Liver (tissue), 8 donors: ENCODE measurements at regions not wholly inside any gene's neighbourhood (a gene's known extent, or its start where the extent isn't known, plus 50 kb on each side); places are given as distances from the start of the nearest gene placed in this dataset.

Experiments
- DNase-seq: peaks from one replicate; pipeline ENCODE4 v3.0.0-alpha.2; 2017; ENCODE audit warnings: low spot score
- H3K27ac ChIP-seq, 2 donors: one replicate each; pipeline ENCODE4 v1.7.0; 2013; ENCODE audit warnings: inconsistent platforms in 2 of 2, low read length in 2 of 2, control low read depth in 1 of 2, low read depth in 1 of 2, mild to moderate bottlenecking in 1 of 2
- H3K27me3 ChIP-seq, 4 donors: one replicate each; pipeline versions ENCODE4 v1.6.1 to v1.7.0; 2013; ENCODE audit warnings: low read length in 3 of 4, inconsistent platforms in 1 of 4, mild to moderate bottlenecking in 1 of 4, moderate library complexity in 1 of 4; ENCODE audit not compliant: control insufficient read depth in 4 of 4, insufficient read depth in 4 of 4
- H3K36me3 ChIP-seq, 4 donors: one replicate each; pipeline versions ENCODE4 v1.6.1 to v1.7.0; 2013; ENCODE audit warnings: low read length in 3 of 4, mild to moderate bottlenecking in 3 of 4, low read depth in 1 of 4, moderate library complexity in 1 of 4; ENCODE audit not compliant: control insufficient read depth in 4 of 4, insufficient read depth in 3 of 4
- H3K4me1 ChIP-seq, 4 donors: one replicate each; pipeline versions ENCODE4 v1.6.1 to v1.7.0; 2013; ENCODE audit warnings: low read length in 3 of 4, mild to moderate bottlenecking in 3 of 4, moderate library complexity in 1 of 4; ENCODE audit not compliant: control insufficient read depth in 4 of 4, insufficient read depth in 4 of 4
- H3K4me3 ChIP-seq, 3 donors: one replicate each; pipeline versions ENCODE4 v1.6.1 to v1.7.0; 2013; ENCODE audit warnings: low read length in 3 of 3, control low read depth in 1 of 3, low read depth in 1 of 3, mild to moderate bottlenecking in 1 of 3
- H3K9ac ChIP-seq, 2 donors: one replicate each; pipeline ENCODE4 v1.7.0; 2013; ENCODE audit warnings: low read length in 2 of 2, mild to moderate bottlenecking in 2 of 2, moderate library complexity in 2 of 2, control low read depth in 1 of 2, low read depth in 1 of 2
- H3K9me3 ChIP-seq, 4 donors: one replicate each; pipeline versions ENCODE4 v1.6.1 to v1.7.0; 2013; ENCODE audit warnings: low read length in 3 of 4; ENCODE audit not compliant: control insufficient read depth in 4 of 4
- EGR1 ChIP-seq, 2 donors: IDR thresholded peaks; 2 replicates each; pipeline ENCODE4 v1.6.1; 2016 to 2018; ENCODE audit warnings: antibody characterized with exemption in 2 of 2, low read depth in 2 of 2
- FOXA1 ChIP-seq: IDR thresholded peaks from 2 replicates; pipeline ENCODE4 v1.6.1; 2016; ENCODE audit warnings: antibody characterized with exemption
- FOXA2 ChIP-seq: IDR thresholded peaks from 2 replicates; pipeline ENCODE4 v1.6.1; 2016; ENCODE audit warnings: antibody characterized with exemption
- GABPA ChIP-seq, 2 donors: IDR thresholded peaks in 1 of 2; conservative IDR thresholded peaks in 1 of 2; 2 replicates each; pipeline ENCODE4 v1.6.1; 2016; ENCODE audit warnings: antibody characterized with exemption in 2 of 2, mild to moderate bottlenecking in 1 of 2, moderate library complexity in 1 of 2
- HNF4A ChIP-seq, 2 donors: conservative IDR thresholded peaks; 2 replicates each; pipeline ENCODE4 v1.6.1; 2016; ENCODE audit warnings: antibody characterized with exemption in 2 of 2, mild to moderate bottlenecking in 2 of 2
- HNF4G ChIP-seq: IDR thresholded peaks from 2 replicates; pipeline ENCODE4 v1.6.1; 2016; ENCODE audit warnings: antibody characterized with exemption
- JUND ChIP-seq, 2 donors: IDR thresholded peaks; 2 replicates each; pipeline ENCODE4 v1.6.1; 2016; ENCODE audit warnings: antibody characterized with exemption in 2 of 2
- NR2F2 ChIP-seq: IDR thresholded peaks from 2 replicates; pipeline ENCODE4 v1.6.1; 2016; ENCODE audit warnings: antibody characterized with exemption
- RAD21 ChIP-seq, 2 donors: IDR thresholded peaks; 2 replicates each; pipeline ENCODE4 v1.6.1; 2016; ENCODE audit warnings: antibody characterized with exemption in 2 of 2, mild to moderate bottlenecking in 2 of 2
- RXRA ChIP-seq, 2 donors: IDR thresholded peaks; 2 replicates each; pipeline ENCODE4 v1.6.1; 2017 to 2018; ENCODE audit warnings: antibody characterized with exemption in 2 of 2, mild to moderate bottlenecking in 1 of 2
- SP1 ChIP-seq: IDR thresholded peaks from 2 replicates; pipeline ENCODE4 v1.6.1; 2018; ENCODE audit warnings: antibody characterized with exemption, mild to moderate bottlenecking
- TAF1 ChIP-seq: conservative IDR thresholded peaks from 2 replicates; pipeline ENCODE4 v1.6.1; 2016; ENCODE audit warnings: antibody characterized with exemption, mild to moderate bottlenecking
- YY1 ChIP-seq: IDR thresholded peaks from 2 replicates; pipeline ENCODE4 v1.6.1; 2016; ENCODE audit warnings: antibody characterized with exemption, mild to moderate bottlenecking
- WGBS: extraction: QIAGEN DNeasy Blood & Tissue Kit; methylation state at CpG from one replicate; pipeline ENCODE4 v1.1.7; 2013; 5-methylcytosine and 5-hydroxymethylcytosine counted together
- TF ChIP-seq, protein P1 (sequence below): fragments of 150-350 bp; IDR thresholded peaks from 2 replicates; pipeline ENCODE4 v1.5.1; 2017; ENCODE audit warnings: improper control_type of control experiment, low read depth, low read length; ENCODE audit not compliant: missing input control
- TF ChIP-seq, protein P2 (sequence below): IDR thresholded peaks from 2 replicates; pipeline ENCODE4 v1.6.1; 2016; ENCODE audit warnings: antibody characterized with exemption, mild to moderate bottlenecking
- TF ChIP-seq, protein P3 (sequence below): IDR thresholded peaks from 2 replicates; pipeline ENCODE4 v1.6.1; 2016; ENCODE audit warnings: antibody characterized with exemption
- TF ChIP-seq, protein P4 (sequence below): IDR thresholded peaks from 2 replicates; pipeline ENCODE4 v1.6.1; 2016; ENCODE audit warnings: antibody characterized with exemption
- TF ChIP-seq, protein P5 (sequence below): IDR thresholded peaks from 2 replicates; pipeline ENCODE4 v1.6.1; 2016; ENCODE audit warnings: antibody characterized with exemption
- donor health status: healthy.
- donor health status: healthy.
- donor health status: healthy.
- donor health status: healthy.
- donor health status: healthy.

DNA sequence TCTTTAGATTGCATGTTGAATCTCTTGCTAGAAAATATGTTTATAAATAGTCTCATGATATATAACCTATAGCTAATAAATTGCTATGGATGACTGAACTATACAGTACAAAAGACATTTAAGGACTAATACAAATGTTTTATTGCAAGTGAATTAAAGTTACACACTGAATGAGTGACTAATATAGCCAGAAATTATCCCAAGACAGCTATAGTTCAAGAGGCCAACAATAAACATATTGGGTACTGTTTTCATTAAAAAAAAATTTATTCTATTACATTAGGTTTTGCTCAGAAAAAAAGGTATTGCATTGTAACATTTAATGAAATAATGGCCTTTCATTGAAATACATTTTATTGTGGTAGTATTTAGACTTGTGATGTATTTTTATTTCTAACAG is 819.1 kb downstream of the TRIML1 start:
- no peaks in the 10 kb centered on the region for H3K36me3 ChIP-seq
- H3K4me1 ChIP-seq: no peaks in the 10 kb centered on the region
- H3K4me3 ChIP-seq: no peak overlapping the region
- H3K9me3 ChIP-seq: no peaks in the 10 kb centered on the region
- TF ChIP-seq JUND (IDR thresholded peaks at IDR 0.05) (no peak), TAF1 (no peak), RXRA (IDR thresholded peaks at IDR 0.05) (no peak), YY1 (no peak), NR2F2 (no peak), SP1 (no peak), HNF4A (conservative IDR thresholded peaks at IDR 0.05) (no peak), EGR1 (IDR thresholded peaks at IDR 0.05; ENCODE audit: low read depth in 2 of 2) (no peak), FOXA2 (no peak), HNF4G (no peak), FOXA1 (no peak), GABPA (IDR thresholded peaks at IDR 0.05 in 1 of 2, conservative IDR thresholded peaks at IDR 0.05 in 1 of 2) (no peak)
- TF ChIP-seq, protein P1, sequence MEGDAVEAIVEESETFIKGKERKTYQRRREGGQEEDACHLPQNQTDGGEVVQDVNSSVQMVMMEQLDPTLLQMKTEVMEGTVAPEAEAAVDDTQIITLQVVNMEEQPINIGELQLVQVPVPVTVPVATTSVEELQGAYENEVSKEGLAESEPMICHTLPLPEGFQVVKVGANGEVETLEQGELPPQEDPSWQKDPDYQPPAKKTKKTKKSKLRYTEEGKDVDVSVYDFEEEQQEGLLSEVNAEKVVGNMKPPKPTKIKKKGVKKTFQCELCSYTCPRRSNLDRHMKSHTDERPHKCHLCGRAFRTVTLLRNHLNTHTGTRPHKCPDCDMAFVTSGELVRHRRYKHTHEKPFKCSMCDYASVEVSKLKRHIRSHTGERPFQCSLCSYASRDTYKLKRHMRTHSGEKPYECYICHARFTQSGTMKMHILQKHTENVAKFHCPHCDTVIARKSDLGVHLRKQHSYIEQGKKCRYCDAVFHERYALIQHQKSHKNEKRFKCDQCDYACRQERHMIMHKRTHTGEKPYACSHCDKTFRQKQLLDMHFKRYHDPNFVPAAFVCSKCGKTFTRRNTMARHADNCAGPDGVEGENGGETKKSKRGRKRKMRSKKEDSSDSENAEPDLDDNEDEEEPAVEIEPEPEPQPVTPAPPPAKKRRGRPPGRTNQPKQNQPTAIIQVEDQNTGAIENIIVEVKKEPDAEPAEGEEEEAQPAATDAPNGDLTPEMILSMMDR: no peak
- TF ChIP-seq, protein P2, sequence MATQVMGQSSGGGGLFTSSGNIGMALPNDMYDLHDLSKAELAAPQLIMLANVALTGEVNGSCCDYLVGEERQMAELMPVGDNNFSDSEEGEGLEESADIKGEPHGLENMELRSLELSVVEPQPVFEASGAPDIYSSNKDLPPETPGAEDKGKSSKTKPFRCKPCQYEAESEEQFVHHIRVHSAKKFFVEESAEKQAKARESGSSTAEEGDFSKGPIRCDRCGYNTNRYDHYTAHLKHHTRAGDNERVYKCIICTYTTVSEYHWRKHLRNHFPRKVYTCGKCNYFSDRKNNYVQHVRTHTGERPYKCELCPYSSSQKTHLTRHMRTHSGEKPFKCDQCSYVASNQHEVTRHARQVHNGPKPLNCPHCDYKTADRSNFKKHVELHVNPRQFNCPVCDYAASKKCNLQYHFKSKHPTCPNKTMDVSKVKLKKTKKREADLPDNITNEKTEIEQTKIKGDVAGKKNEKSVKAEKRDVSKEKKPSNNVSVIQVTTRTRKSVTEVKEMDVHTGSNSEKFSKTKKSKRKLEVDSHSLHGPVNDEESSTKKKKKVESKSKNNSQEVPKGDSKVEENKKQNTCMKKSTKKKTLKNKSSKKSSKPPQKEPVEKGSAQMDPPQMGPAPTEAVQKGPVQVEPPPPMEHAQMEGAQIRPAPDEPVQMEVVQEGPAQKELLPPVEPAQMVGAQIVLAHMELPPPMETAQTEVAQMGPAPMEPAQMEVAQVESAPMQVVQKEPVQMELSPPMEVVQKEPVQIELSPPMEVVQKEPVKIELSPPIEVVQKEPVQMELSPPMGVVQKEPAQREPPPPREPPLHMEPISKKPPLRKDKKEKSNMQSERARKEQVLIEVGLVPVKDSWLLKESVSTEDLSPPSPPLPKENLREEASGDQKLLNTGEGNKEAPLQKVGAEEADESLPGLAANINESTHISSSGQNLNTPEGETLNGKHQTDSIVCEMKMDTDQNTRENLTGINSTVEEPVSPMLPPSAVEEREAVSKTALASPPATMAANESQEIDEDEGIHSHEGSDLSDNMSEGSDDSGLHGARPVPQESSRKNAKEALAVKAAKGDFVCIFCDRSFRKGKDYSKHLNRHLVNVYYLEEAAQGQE: no peak
- TF ChIP-seq, protein P3, sequence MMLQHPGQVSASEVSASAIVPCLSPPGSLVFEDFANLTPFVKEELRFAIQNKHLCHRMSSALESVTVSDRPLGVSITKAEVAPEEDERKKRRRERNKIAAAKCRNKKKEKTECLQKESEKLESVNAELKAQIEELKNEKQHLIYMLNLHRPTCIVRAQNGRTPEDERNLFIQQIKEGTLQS: no peak
- TF ChIP-seq, protein P4, sequence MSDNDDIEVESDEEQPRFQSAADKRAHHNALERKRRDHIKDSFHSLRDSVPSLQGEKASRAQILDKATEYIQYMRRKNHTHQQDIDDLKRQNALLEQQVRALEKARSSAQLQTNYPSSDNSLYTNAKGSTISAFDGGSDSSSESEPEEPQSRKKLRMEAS: no peak
- TF ChIP-seq, protein P5, sequence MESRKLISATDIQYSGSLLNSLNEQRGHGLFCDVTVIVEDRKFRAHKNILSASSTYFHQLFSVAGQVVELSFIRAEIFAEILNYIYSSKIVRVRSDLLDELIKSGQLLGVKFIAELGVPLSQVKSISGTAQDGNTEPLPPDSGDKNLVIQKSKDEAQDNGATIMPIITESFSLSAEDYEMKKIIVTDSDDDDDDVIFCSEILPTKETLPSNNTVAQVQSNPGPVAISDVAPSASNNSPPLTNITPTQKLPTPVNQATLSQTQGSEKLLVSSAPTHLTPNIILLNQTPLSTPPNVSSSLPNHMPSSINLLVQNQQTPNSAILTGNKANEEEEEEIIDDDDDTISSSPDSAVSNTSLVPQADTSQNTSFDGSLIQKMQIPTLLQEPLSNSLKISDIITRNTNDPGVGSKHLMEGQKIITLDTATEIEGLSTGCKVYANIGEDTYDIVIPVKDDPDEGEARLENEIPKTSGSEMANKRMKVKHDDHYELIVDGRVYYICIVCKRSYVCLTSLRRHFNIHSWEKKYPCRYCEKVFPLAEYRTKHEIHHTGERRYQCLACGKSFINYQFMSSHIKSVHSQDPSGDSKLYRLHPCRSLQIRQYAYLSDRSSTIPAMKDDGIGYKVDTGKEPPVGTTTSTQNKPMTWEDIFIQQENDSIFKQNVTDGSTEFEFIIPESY: no peak
- H3K9ac ChIP-seq: no peak overlapping the region
- peaks cover 0 to 4% (median under 1%) of the 10 kb centered on the region in 4 donors for H3K27me3 ChIP-seq
- H3K27ac ChIP-seq: no peak overlapping the region
- DNase-seq: no peak

DNA sequence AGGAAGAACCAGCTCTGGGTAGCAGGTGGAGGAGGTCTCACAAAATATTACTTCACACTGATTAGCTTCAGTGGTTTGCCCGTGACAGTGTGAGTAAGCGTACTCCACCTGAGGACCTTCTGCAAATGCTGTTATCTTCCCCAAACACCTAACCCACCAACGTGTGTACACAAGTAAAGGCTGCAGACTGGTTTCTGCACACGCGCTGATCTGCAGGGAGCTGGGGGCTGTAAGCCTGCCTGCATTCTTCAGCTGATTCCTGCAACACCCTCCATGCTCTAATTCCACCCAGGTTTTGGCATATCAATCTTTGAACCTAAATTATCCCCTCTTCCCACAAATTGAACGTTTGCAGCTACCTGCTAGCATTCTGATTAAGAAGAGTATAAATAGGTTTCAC is 820.2 kb downstream of the TRIML1 start:
- WGBS: 42% methylated on average over 6 of the region's 6 CpGs

More for the DNA sequence above, 820.2 kb downstream of the TRIML1 start:
- H3K4me3 ChIP-seq: no peak overlapping the region
- no peak for DNase-seq
- no peak overlapping the region for H3K27ac ChIP-seq
- no peak overlapping the region for H3K9ac ChIP-seq
- H3K36me3 ChIP-seq: no peaks in the 10 kb centered on the region
- H3K9me3 ChIP-seq: no peaks in the 10 kb centered on the region
- TF ChIP-seq RAD21 (IDR thresholded peaks at IDR 0.05) (no peak), RXRA (IDR thresholded peaks at IDR 0.05) (no peak), SP1 (no peak), GABPA (IDR thresholded peaks at IDR 0.05 in 1 of 2, conservative IDR thresholded peaks at IDR 0.05 in 1 of 2) (no peak), NR2F2 (no peak), FOXA2 (no peak), YY1 (no peak), FOXA1 (no peak), HNF4A (conservative IDR thresholded peaks at IDR 0.05) (no peak), HNF4G (no peak), EGR1 (IDR thresholded peaks at IDR 0.05; ENCODE audit: low read depth in 2 of 2) (no peak), JUND (IDR thresholded peaks at IDR 0.05) (no peak)
- TF ChIP-seq, protein P5: no peak
- TF ChIP-seq, protein P4: no peak
- peaks cover 0 to 4% (median under 1%) of the 10 kb centered on the region in 4 donors for H3K27me3 ChIP-seq
- H3K4me1 ChIP-seq: no peaks in the 10 kb centered on the region
